K562 (cell line): ENCODE measurements at regions not wholly inside any gene's neighbourhood (a gene's known extent, or its start where the extent isn't known, plus 50 kb on each side); places are given as distances from the start of the nearest gene placed in this dataset.
"Not testable (repeated sequence)": the region's sequence is repeated elsewhere in the genome, so short reads cannot be mapped to it uniquely, and the experiment has no call there.

Experiments
- ARNT ChIP-seq, 2 experiments: fragments of 450-650 bp; IDR thresholded peaks; 2 replicates each; pipeline ENCODE4 v1.6.1; 2016; ENCODE audit warnings: mild to moderate bottlenecking in 1 of 2
- ATF6 ChIP-seq: sonication (generic); formaldehyde crosslinking; IDR thresholded peaks from 2 replicates; pipeline ENCODE4 v1.4.0; 2020; ENCODE audit warnings: mild to moderate bottlenecking, missing genetic modification reagents
- U2AF2 ChIP-seq: fragments of 200-400 bp; formaldehyde crosslinking; optimal IDR thresholded peaks from 2 replicates; pipeline ENCODE3; 2017; ENCODE audit warnings: low read depth, mild to moderate bottlenecking, low read length
- ZNF444 ChIP-seq: fragments of 250-450 bp; sonication (Bioruptor Pico); IDR thresholded peaks from 2 replicates; pipeline ENCODE4 v1.4.0; 2020; ENCODE audit warnings: mild to moderate bottlenecking, moderate library complexity
- TF ChIP-seq, protein P1 (sequence below): sonication (generic); formaldehyde crosslinking; IDR thresholded peaks from 2 replicates; pipeline ENCODE4 v1.9.0; 2022; ENCODE audit warnings: mild to moderate bottlenecking, missing genetic modification reagents
- TF ChIP-seq, protein P2 (sequence below): fragments of 250-450 bp; sonication (Bioruptor Pico); IDR thresholded peaks from 2 replicates; pipeline ENCODE4 v1.5.1; 2021; ENCODE audit warnings: mild to moderate bottlenecking

- TF ChIP-seq, protein P1, sequence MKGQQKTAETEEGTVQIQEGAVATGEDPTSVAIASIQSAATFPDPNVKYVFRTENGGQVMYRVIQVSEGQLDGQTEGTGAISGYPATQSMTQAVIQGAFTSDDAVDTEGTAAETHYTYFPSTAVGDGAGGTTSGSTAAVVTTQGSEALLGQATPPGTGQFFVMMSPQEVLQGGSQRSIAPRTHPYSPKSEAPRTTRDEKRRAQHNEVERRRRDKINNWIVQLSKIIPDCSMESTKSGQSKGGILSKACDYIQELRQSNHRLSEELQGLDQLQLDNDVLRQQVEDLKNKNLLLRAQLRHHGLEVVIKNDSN (CRISPR knock-in tag): not testable (repeated sequence)
- not testable (repeated sequence) for TF ChIP-seq ATF6; ARNT (IDR thresholded peaks at IDR 0.05); U2AF2; ZNF444 (CRISPR knock-in tag)
- TF ChIP-seq, protein P2, sequence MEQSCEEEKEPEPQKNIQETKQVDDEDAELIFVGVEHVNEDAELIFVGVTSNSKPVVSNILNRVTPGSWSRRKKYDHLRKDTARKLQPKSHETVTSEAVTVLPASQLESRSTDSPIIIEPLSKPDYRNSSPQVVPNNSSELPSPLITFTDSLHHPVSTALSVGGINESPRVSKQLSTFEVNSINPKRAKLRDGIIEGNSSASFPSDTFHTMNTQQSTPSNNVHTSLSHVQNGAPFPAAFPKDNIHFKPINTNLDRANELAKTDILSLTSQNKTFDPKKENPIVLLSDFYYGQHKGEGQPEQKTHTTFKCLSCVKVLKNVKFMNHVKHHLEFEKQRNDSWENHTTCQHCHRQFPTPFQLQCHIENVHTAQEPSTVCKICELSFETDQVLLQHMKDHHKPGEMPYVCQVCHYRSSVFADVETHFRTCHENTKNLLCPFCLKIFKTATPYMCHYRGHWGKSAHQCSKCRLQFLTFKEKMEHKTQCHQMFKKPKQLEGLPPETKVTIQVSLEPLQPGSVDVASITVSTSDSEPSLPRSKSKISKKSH (CRISPR knock-in tag): not testable (repeated sequence)
Observed at GRCh38 chr20:47899313-47899712, 114.0 kb upstream of the SULF2 start.
